SK-N-MC (cell line): ENCODE measurements at regions not wholly inside any gene's neighbourhood (a gene's known extent, or its start where the extent isn't known, plus 50 kb on each side); places are given as distances from the start of the nearest gene placed in this dataset.
"Not testable (repeated sequence)": the region's sequence is repeated elsewhere in the genome, so short reads cannot be mapped to it uniquely, and the experiment has no call there.

ENCODE experiments used
- DNase-seq: peaks from one replicate; pipeline ENCODE4 v3.0.0-alpha.2; 2011; ENCODE audit warnings: low read depth, low spot score
- H3K27ac ChIP-seq: fragments of 200-600 bp; sonication (generic); 2 replicates; pipeline ENCODE4 v1.5.1; 2016; ENCODE audit warnings: mixed run types
- H3K36me3 ChIP-seq: fragments of 200-600 bp; sonication (generic); 2 replicates; pipeline ENCODE4 v1.6.1; 2017; ENCODE audit warnings: antibody characterized with exemption, low read length, mixed read lengths; ENCODE audit not compliant: insufficient read depth
- H3K4me3 ChIP-seq: fragments of 200-600 bp; sonication (generic); 2 replicates; pipeline ENCODE4 v1.5.1; 2016
- H3K9ac ChIP-seq: fragments of 200-600 bp; sonication (generic); 2 replicates; pipeline ENCODE4 v1.8.0; 2017; ENCODE audit warnings: mixed run types, mixed read lengths; ENCODE audit not compliant: insufficient read length
- H3K9me3 ChIP-seq: fragments of 200-600 bp; sonication (generic); 2 replicates; pipeline ENCODE4 v1.6.1; 2017; ENCODE audit warnings: low read depth, mild to moderate bottlenecking, antibody characterized with exemption, low read length, moderate library complexity, mixed read lengths
- EZH2 ChIP-seq: fragments of 200-600 bp; sonication (generic); IDR thresholded peaks from one replicate; pipeline ENCODE4 v1.6.1; 2017; ENCODE audit warnings: antibody characterized with exemption
- FOXP2 ChIP-seq: optimal IDR thresholded peaks from 2 replicates; pipeline ENCODE3; 2011; ENCODE audit warnings: mild to moderate bottlenecking, moderate library complexity; ENCODE audit not compliant: insufficient read depth; ENCODE audit errors: extremely low read length, control extremely low read depth
- POLR2AphosphoS5 ChIP-seq: IDR thresholded peaks from 2 replicates; pipeline ENCODE4 v1.6.1; 2012; ENCODE audit warnings: mild to moderate bottlenecking, low read depth, low read length, borderline replicate concordance

- TF ChIP-seq EZH2 (no peak), POLR2AphosphoS5 (no peak), FOXP2 (no peak)
- no peak overlapping the region for H3K4me3 ChIP-seq
- no peak for DNase-seq
Observed at GRCh38 chr6:25196464-25196863, 82.7 kb upstream of the CARMIL1 start.

GRCh38 chr6:25197111-25197510 lies 82.1 kb upstream of the CARMIL1 start:
- Histone ChIP-seq H3K4me3 (no peak overlapping the region), H3K9ac (no peak overlapping the region), H3K27ac (no peak overlapping the region), H3K36me3 (no peaks in the 10 kb centered on the region), H3K9me3 (no peaks in the 10 kb centered on the region)
- TF ChIP-seq POLR2AphosphoS5 = no peak
- TF ChIP-seq EZH2 = no peak
- no peak for TF ChIP-seq FOXP2
- no peak for DNase-seq

More at GRCh38 chr6:25196464-25196863, 82.7 kb upstream of the CARMIL1 start:
- no peak overlapping the region for H3K27ac ChIP-seq
- no peak overlapping the region for H3K9ac ChIP-seq
- no peaks in the 10 kb centered on the region for H3K36me3 ChIP-seq
- no peaks in the 10 kb centered on the region for H3K9me3 ChIP-seq

GRCh38 chr6:25199544-25199943 lies 79.6 kb upstream of the CARMIL1 start:
- DNase-seq = no peak
- no peaks in the 10 kb centered on the region for H3K36me3 ChIP-seq
- TF ChIP-seq FOXP2 = no peak
- no peak for TF ChIP-seq POLR2AphosphoS5
- TF ChIP-seq EZH2 = no peak
- H3K4me3 ChIP-seq = no peak overlapping the region
- no peak overlapping the region for H3K27ac ChIP-seq
- H3K9ac ChIP-seq = no peak overlapping the region
- H3K9me3 ChIP-seq = no peaks in the 10 kb centered on the region; the same call in 1 of the 2 replicates

- TF ChIP-seq EZH2 (no peak), POLR2AphosphoS5 (no peak), FOXP2 (no peak)
- Histone ChIP-seq H3K4me3 (no peak overlapping the region), H3K9me3 (peaks cover 10% of the 10 kb centered on the region; the same call in 1 of the 2 replicates), H3K27ac (no peak overlapping the region), H3K36me3 (no peaks in the 10 kb centered on the region), H3K9ac (no peak overlapping the region)
- no peak for DNase-seq
Observed at GRCh38 chr6:25202504-25202903, 76.7 kb upstream of the CARMIL1 start.

DNA sequence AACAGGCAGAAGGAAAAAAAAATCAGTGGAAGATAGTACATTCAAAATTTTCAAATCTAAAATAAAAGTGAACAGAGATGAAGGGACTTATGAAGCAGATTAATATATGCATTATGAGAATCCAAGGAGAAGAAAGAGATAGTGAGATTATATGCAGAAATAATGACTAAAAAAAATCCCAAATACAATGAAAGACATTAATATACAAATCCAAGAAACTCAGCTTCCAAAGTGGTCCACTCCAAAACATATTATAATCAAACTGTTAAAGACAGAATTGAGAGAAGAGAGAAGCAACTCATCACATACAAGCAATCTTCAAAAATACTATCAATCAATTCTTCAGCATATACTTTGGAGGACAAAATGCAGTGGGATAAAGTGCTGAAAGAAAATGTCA lies 73.5 kb upstream of the CARMIL1 start:
- DNase-seq = no peak
- Histone ChIP-seq H3K27ac (no peak overlapping the region), H3K36me3 (no peaks in the 10 kb centered on the region), H3K4me3 (no peak overlapping the region), H3K9me3 (peaks cover 10% of the 10 kb centered on the region; the same call in 1 of the 2 replicates), H3K9ac (no peak overlapping the region)
- TF ChIP-seq FOXP2 = no peak
- no peak for TF ChIP-seq EZH2
- no peak for TF ChIP-seq POLR2AphosphoS5

DNA sequence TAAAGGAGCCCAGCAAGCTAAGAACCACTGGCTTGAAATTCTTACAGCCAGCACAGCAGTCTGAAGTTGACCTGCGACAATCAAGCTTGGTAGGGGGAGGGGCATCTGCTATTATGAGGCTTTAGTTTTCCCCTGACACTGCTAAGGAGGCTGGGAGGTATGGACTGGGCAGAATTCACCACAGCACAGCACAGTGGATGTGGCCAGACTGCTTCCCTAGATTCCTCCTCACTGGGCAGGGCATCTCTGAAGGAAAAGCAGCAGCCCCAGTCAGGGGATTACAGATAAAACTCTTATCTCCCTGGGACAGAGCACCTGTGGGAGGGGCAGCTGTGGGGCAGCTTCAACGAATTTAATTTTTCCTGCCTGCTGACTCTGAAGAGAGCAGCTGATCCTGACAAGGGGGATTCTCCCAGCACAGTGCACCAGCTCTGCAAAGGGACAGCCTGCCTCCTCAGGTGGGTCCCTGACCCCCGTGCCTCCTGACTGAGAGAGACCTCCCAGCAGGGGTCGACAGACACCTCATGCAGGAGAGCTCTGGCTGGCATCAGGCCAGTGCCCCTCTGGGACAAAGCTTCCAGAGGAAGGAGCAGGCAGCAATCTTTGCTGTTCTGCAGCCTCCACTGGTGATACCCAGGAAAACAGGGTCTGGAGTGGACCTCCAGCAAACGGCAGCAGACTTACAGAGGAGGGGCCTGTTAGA lies 71.6 kb upstream of the CARMIL1 start:
- not testable (repeated sequence) for DNase-seq, H3K27ac ChIP-seq, H3K9me3 ChIP-seq, H3K4me3 ChIP-seq, H3K9ac ChIP-seq, H3K36me3 ChIP-seq

- Histone ChIP-seq H3K4me3 (no peak overlapping the region), H3K36me3 (no peaks in the 10 kb centered on the region), H3K9me3 (no peaks in the 10 kb centered on the region), H3K9ac (no peak overlapping the region), H3K27ac (no peak overlapping the region)
- TF ChIP-seq POLR2AphosphoS5 (no peak), EZH2 (no peak), FOXP2 (no peak)
- DNase-seq = no peak
Observed at GRCh38 chr6:25215881-25216280, 63.3 kb upstream of the CARMIL1 start.

DNA sequence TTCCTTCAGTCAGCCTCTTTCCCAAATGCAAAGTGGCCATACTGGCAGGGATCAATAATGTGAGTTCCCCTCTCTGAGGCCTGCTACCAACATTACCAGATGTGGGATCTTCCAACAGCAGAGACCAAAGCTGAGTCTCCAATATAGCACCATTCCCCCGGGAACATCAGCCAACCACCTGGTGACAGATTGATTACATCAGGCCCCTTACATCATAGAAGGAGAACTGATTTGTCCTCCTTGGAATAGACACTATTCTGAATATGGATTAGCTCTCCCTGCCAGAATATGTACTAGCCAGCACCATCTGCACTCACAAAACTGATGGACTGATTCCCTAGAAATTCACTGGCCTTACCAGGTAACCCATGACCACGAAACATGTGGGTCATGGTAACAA lies 61.9 kb upstream of the CARMIL1 start:
- DNase-seq = no peak

GRCh38 chr6:25217829-25218228 lies 61.3 kb upstream of the CARMIL1 start:
- H3K9ac ChIP-seq = no peak overlapping the region
- H3K27ac ChIP-seq = no peak overlapping the region
- no peak overlapping the region for H3K4me3 ChIP-seq
- TF ChIP-seq POLR2AphosphoS5 = no peak
- no peak for TF ChIP-seq EZH2
- no peak for TF ChIP-seq FOXP2
- no peaks in the 10 kb centered on the region for H3K36me3 ChIP-seq
- no peak for DNase-seq
- H3K9me3 ChIP-seq = no peaks in the 10 kb centered on the region

More for the DNA sequence above, 61.9 kb upstream of the CARMIL1 start:
- no peak for TF ChIP-seq POLR2AphosphoS5
- no peak for TF ChIP-seq EZH2
- no peak for TF ChIP-seq FOXP2
- no peaks in the 10 kb centered on the region for H3K36me3 ChIP-seq
- no peak overlapping the region for H3K9ac ChIP-seq
- H3K9me3 ChIP-seq = no peaks in the 10 kb centered on the region
- no peak overlapping the region for H3K4me3 ChIP-seq
- no peak overlapping the region for H3K27ac ChIP-seq
